Spleen (tissue), 11 donors: ENCODE measurements at regions not wholly inside any gene's neighbourhood (a gene's known extent, or its start where the extent isn't known, plus 50 kb on each side); places are given as distances from the start of the nearest gene placed in this dataset.

Experiments
- DNase-seq: peaks from one replicate; pipeline ENCODE4 v3.0.0-alpha.2; 2020
- H3K27ac ChIP-seq, 8 donors: fragments of 200-600 bp; sonication (generic) in 7 of 8; 1 replicate in 4 of 8; 2 replicates in 4 of 8; pipeline versions ENCODE4 v1.5.0 to v1.8.0; 2016 to 2021; ENCODE audit warnings: inconsistent platforms in 4 of 8, mild to moderate bottlenecking in 4 of 8, moderate library complexity in 1 of 8
- H3K27me3 ChIP-seq, 7 donors: fragments of 200-600 bp; sonication (generic) in 6 of 7; replicated peaks in 1 of 7; 1 replicate in 4 of 7; 2 replicates in 3 of 7; pipeline versions ENCODE4 v1.5.0 to v1.8.0; 2016 to 2021; ENCODE audit warnings: inconsistent platforms in 3 of 7, mild to moderate bottlenecking in 1 of 7
- H3K36me3 ChIP-seq, 6 donors: fragments of 200-600 bp; sonication (generic) in 5 of 6; 1 replicate in 4 of 6; 2 replicates in 2 of 6; pipeline versions ENCODE4 v1.5.0 to v1.8.0; 2016 to 2021; ENCODE audit warnings: inconsistent platforms in 2 of 6
- H3K4me1 ChIP-seq, 6 donors: fragments of 200-600 bp; sonication (generic) in 5 of 6; 1 replicate in 3 of 6; 2 replicates in 3 of 6; pipeline versions ENCODE4 v1.5.0 to v1.8.0; 2016 to 2021; ENCODE audit warnings: inconsistent platforms in 3 of 6
- H3K4me3 ChIP-seq, 8 donors: fragments of 200-600 bp; sonication (generic) in 7 of 8; 1 replicate in 4 of 8; 2 replicates in 4 of 8; pipeline versions ENCODE4 v1.5.0 to v1.8.0; 2016 to 2021; ENCODE audit warnings: inconsistent platforms in 4 of 8, mild to moderate bottlenecking in 4 of 8, moderate library complexity in 2 of 8
- H3K9me3 ChIP-seq, 8 donors: fragments of 200-600 bp; sonication (generic) in 7 of 8; 1 replicate in 4 of 8; 2 replicates in 4 of 8; pipeline versions ENCODE4 v1.5.0 to v1.8.0; 2016 to 2021; ENCODE audit warnings: inconsistent platforms in 4 of 8
- CTCF ChIP-seq, 11 experiments: fragments of 200-600 bp in 7 of 11; fragments of 450-650 bp in 4 of 11; sonication (generic) in 4 of 11; IDR thresholded peaks in 8 of 11; conservative IDR thresholded peaks in 3 of 11; 1 replicate in 7 of 11; 2 replicates in 4 of 11; pipeline versions ENCODE4 v1.4.0 to v1.8.0; 2016 to 2021; ENCODE audit warnings: antibody characterized with exemption in 11 of 11, inconsistent platforms in 4 of 11, mild to moderate bottlenecking in 1 of 11
- POLR2A ChIP-seq, 3 donors: fragments of 450-650 bp; IDR thresholded peaks; one replicate each; pipeline ENCODE4 v1.5.1; 2017; ENCODE audit warnings: antibody characterized with exemption in 3 of 3, mild to moderate bottlenecking in 1 of 3
- POLR2AphosphoS5 ChIP-seq, 3 donors: sonication (generic); formaldehyde crosslinking; IDR thresholded peaks; one replicate each; pipeline ENCODE4 v1.5.1; 2017; ENCODE audit warnings: antibody characterized with exemption in 3 of 3
- whole genome bisulfite sequencing, 5 donors: extraction: QIAGEN DNeasy Blood & Tissue Kit in 3 of 5; methylation state at CpG; one replicate each; pipeline versions ENCODE4 v1.1.5 to v1.1.7; 2013 to 2018; 5-methylcytosine and 5-hydroxymethylcytosine counted together
- intact Hi-C: fragments of 100-400 bp; cut with DNase I; formaldehyde crosslinking; loops from one replicate; pipeline ENCODE4 v1.15.0; 2023; ENCODE audit warnings: low total_unique reads
- donor health status: healthy with polysubstance abuse.
- donor health status: DM: no; HTN: no; CAD: no; lungs with moderate emphysema.
- donor health status: DM: no; HTN: no; CAD: no.
- donor health status: Bipolar disorder and iron deficiency.
- donor health status: healthy.
- donor health status: DM: no; HTN: no; CAD: no.
- donor health status: DM: yes; HTN: yes; CAD: no.

- no peaks in the 10 kb centered on the region for H3K36me3 ChIP-seq
- TF ChIP-seq POLR2AphosphoS5 (IDR thresholded peaks at IDR 0.05) (no peak), POLR2A (IDR thresholded peaks at IDR 0.05) (no peak), CTCF (IDR thresholded peaks at IDR 0.05 in 8 of 11, conservative IDR thresholded peaks at IDR 0.05 in 3 of 11) (no peak)
- no peak for DNase-seq
- intact Hi-C loops: no loop called here
- no peak overlapping the region for H3K27ac ChIP-seq
- no peaks in the 10 kb centered on the region for H3K4me1 ChIP-seq
- 89 to 94% (median 92%) methylated on average over 4 of the region's 4 CpGs for WGBS, 5 donors
- H3K9me3 ChIP-seq: peaks cover 0 to 18% (median 8%) of the 10 kb centered on the region in 8 donors
- H3K27me3 ChIP-seq: no peaks in the 10 kb centered on the region
- no peak overlapping the region for H3K4me3 ChIP-seq
Observed at GRCh38 chr7:16123117-16123770, 298.1 kb downstream of the CRPPA start.

GRCh38 chr7:16121876-16122390, 299.4 kb downstream of the CRPPA start:
- WGBS, 5 donors: 87 to 98% (median 91%) methylated on average over 3 of the region's 3 CpGs

GRCh38 chr7:16115374-16115773, 306.0 kb downstream of the CRPPA start:
- DNase-seq: no peak
- no peaks in the 10 kb centered on the region for H3K27me3 ChIP-seq
- no peaks in the 10 kb centered on the region for H3K36me3 ChIP-seq
- no peak overlapping the region for H3K27ac ChIP-seq
- no peak overlapping the region for H3K4me3 ChIP-seq
- 84 to 93% (median 88%) methylated on average over 2 of the region's 2 CpGs for WGBS, 5 donors
- H3K4me1 ChIP-seq: no peaks in the 10 kb centered on the region
- intact Hi-C loops: no loop called here
- H3K9me3 ChIP-seq: peaks cover 0 to 34% (median 14%) of the 10 kb centered on the region in 8 donors
- TF ChIP-seq CTCF (IDR thresholded peaks at IDR 0.05 in 8 of 11, conservative IDR thresholded peaks at IDR 0.05 in 3 of 11): no peak
- no peak for TF ChIP-seq POLR2AphosphoS5 (IDR thresholded peaks at IDR 0.05)
- no peak for TF ChIP-seq POLR2A (IDR thresholded peaks at IDR 0.05)

More at GRCh38 chr7:16121876-16122390, 299.4 kb downstream of the CRPPA start:
- DNase-seq: no peak
- H3K36me3 ChIP-seq: no peaks in the 10 kb centered on the region
- peaks cover 0 to 8% (median 3%) of the 10 kb centered on the region in 8 donors for H3K9me3 ChIP-seq
- no peak overlapping the region for H3K4me3 ChIP-seq
- H3K4me1 ChIP-seq: no peaks in the 10 kb centered on the region
- no peaks in the 10 kb centered on the region for H3K27me3 ChIP-seq
- intact Hi-C loops: no loop called here
- H3K27ac ChIP-seq: no peak overlapping the region
- TF ChIP-seq POLR2A (IDR thresholded peaks at IDR 0.05) (no peak), POLR2AphosphoS5 (IDR thresholded peaks at IDR 0.05) (no peak), CTCF (IDR thresholded peaks at IDR 0.05 in 8 of 11, conservative IDR thresholded peaks at IDR 0.05 in 3 of 11) (no peak)

- H3K9me3 ChIP-seq: peaks cover 0 to 40% (median 21%) of the 10 kb centered on the region in 8 donors
- TF ChIP-seq POLR2AphosphoS5 (IDR thresholded peaks at IDR 0.05) (no peak), POLR2A (IDR thresholded peaks at IDR 0.05) (no peak), CTCF (IDR thresholded peaks at IDR 0.05 in 8 of 11, conservative IDR thresholded peaks at IDR 0.05 in 3 of 11) (no peak)
- H3K36me3 ChIP-seq: no peaks in the 10 kb centered on the region
- no peak overlapping the region for H3K27ac ChIP-seq
- no peaks in the 10 kb centered on the region for H3K27me3 ChIP-seq
- no peak overlapping the region for H3K4me3 ChIP-seq
- no peak for DNase-seq
- no peaks in the 10 kb centered on the region for H3K4me1 ChIP-seq
- intact Hi-C loops: no loop called here
- 75 to 85% (median 79%) methylated on average over 1 of the region's 1 CpG for WGBS, 5 donors
Observed at GRCh38 chr7:16114633-16115032, 306.7 kb downstream of the CRPPA start.
